GM10266 (cell line): ENCODE measurements at regions not wholly inside any gene's neighbourhood (a gene's known extent, or its start where the extent isn't known, plus 50 kb on each side); places are given as distances from the start of the nearest gene placed in this dataset.

Experiments used
- DNase-seq: peaks from one replicate; pipeline ENCODE4 v3.0.0; 2012; ENCODE audit errors: extremely low spot score
- TF ChIP-seq, protein P1 (sequence below): IDR thresholded peaks from 2 replicates; pipeline ENCODE4 v1.5.1; 2012; ENCODE audit warnings: mild to moderate bottlenecking, low read depth; ENCODE audit not compliant: control insufficient read depth, insufficient read depth; ENCODE audit errors: missing control alignments

- TF ChIP-seq, protein P1, sequence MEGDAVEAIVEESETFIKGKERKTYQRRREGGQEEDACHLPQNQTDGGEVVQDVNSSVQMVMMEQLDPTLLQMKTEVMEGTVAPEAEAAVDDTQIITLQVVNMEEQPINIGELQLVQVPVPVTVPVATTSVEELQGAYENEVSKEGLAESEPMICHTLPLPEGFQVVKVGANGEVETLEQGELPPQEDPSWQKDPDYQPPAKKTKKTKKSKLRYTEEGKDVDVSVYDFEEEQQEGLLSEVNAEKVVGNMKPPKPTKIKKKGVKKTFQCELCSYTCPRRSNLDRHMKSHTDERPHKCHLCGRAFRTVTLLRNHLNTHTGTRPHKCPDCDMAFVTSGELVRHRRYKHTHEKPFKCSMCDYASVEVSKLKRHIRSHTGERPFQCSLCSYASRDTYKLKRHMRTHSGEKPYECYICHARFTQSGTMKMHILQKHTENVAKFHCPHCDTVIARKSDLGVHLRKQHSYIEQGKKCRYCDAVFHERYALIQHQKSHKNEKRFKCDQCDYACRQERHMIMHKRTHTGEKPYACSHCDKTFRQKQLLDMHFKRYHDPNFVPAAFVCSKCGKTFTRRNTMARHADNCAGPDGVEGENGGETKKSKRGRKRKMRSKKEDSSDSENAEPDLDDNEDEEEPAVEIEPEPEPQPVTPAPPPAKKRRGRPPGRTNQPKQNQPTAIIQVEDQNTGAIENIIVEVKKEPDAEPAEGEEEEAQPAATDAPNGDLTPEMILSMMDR, result no peak
- no peak for DNase-seq
Observed at GRCh38 chr7:118583641-118584040, 359.1 kb downstream of the ANKRD7 start.

GRCh38 chr7:118586248-118586647 lies 361.7 kb downstream of the ANKRD7 start:
- TF ChIP-seq, protein P1, result no peak

GRCh38 chr7:118590107-118590506 lies 365.6 kb downstream of the ANKRD7 start:
- TF ChIP-seq, protein P1, result peak; percentile 47
- DNase-seq, result no peak

More at GRCh38 chr7:118586248-118586647, 361.7 kb downstream of the ANKRD7 start:
- DNase-seq, result no peak

DNA sequence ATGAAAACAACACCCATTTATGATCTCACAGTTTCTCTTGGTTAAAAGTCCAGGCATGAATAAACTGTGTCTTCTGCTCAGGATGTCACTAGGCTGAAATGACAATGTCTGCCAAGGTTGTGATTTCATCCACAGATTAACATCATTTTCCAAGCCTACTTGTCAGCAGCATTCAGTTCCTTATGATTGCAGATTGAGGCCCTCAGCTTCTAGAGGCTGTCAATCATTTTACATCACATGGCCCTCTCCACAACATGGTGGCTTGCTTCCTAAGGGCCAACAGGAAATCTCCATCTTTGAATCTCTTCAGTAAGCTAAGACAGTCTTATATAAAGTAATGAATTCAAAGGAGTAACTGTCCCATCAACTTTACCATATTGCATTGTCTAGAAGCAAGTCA lies 377.6 kb downstream of the ANKRD7 start:
- TF ChIP-seq, protein P1, result no peak
- DNase-seq, result no peak

DNA sequence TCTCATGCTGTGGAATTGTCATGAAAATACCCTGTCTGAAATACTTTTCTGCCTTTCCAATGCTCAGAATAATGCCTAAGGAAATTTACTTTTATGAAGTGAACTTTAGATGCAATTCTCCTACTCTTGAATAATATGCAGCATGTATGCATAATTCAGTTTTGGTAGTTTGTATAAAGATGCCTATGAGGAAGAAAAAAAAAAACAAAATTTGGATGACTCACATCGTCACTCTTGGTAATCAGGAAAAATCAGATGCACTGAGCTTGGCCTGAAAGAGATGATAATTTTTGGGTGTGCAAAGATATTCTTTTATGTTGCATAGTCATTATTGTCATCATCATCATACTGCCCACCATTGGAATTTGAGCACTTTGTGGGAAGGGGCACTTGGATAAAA lies 382.1 kb downstream of the ANKRD7 start:
- TF ChIP-seq, protein P1, result no peak
- no peak for DNase-seq

DNA sequence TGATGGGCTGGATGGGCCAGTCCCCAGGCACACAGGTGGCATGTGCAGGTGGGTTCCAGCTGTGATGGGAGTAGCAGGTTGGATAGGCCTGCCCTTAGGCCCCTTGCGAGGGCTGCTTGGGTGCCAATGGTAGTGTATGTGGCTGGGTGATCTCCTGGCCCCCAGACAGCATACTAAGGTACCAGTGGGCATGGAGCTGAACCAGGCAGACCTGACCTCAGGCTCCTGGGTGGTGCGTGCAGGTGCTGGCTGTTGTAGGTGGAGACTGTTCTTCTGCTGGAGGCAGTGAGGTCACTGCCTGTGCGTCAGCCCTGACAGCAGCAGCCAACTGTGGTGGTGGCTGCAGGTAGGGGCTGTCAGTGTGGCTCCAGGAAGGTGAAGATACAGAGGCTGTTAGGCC lies 384.7 kb downstream of the ANKRD7 start:
- TF ChIP-seq, protein P1, result no peak
- no peak for DNase-seq

GRCh38 chr7:118615681-118616080 lies 391.2 kb downstream of the ANKRD7 start:
- DNase-seq, result no peak
- TF ChIP-seq, protein P1, result no peak
